ENCODE measurements at regions not wholly inside any gene's neighbourhood (a gene's known extent, or its start where the extent isn't known, plus 50 kb on each side); places are given as distances from the start of the nearest gene placed in this dataset.

- H3K27ac ChIP-seq: peak overlapping the region; percentile 47 to 78; a peak in 5 of 6 replicates
- TF ChIP-seq ZFP36 (IDR thresholded peaks at IDR 0.05; ENCODE audit: borderline replicate concordance, partially characterized antibody) (no peak), PHF8 (IDR thresholded peaks at IDR 0.05; ENCODE audit: borderline replicate concordance, low read depth) (no peak), POLR2A (IDR thresholded peaks at IDR 0.05; ENCODE audit: low read length) (no peak), JUNB (IDR thresholded peaks at IDR 0.05) (no peak), JUN (IDR thresholded peaks at IDR 0.05) (no peak), HDAC2 (IDR thresholded peaks at IDR 0.05) (no peak), HOXB13 (CRISPR knock-in tag; IDR thresholded peaks at IDR 0.05; ENCODE audit: low read depth) (no peak), NR3C1 (IDR thresholded peaks at IDR 0.05) (no peak), MYC (IDR thresholded peaks at IDR 0.05; ENCODE audit: borderline replicate concordance, low read length) (no peak), ZC3H11A (IDR thresholded peaks at IDR 0.05) (no peak), CBX2 (IDR thresholded peaks at IDR 0.05; ENCODE audit: borderline replicate concordance, low read depth) (no peak), FOSL2 (IDR thresholded peaks at IDR 0.05) (no peak), FOSL2 (CRISPR knock-in tag; IDR thresholded peaks at IDR 0.05) (no peak), FOSB (CRISPR knock-in tag; IDR thresholded peaks at IDR 0.05) (no peak)
- TF ChIP-seq, protein P1, sequence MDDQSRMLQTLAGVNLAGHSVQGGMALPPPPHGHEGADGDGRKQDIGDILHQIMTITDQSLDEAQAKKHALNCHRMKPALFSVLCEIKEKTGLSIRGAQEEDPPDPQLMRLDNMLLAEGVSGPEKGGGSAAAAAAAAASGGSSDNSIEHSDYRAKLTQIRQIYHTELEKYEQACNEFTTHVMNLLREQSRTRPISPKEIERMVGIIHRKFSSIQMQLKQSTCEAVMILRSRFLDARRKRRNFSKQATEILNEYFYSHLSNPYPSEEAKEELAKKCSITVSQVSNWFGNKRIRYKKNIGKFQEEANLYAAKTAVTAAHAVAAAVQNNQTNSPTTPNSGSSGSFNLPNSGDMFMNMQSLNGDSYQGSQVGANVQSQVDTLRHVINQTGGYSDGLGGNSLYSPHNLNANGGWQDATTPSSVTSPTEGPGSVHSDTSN (IDR thresholded peaks at IDR 0.05): no peak
- TF ChIP-seq, protein P2, sequence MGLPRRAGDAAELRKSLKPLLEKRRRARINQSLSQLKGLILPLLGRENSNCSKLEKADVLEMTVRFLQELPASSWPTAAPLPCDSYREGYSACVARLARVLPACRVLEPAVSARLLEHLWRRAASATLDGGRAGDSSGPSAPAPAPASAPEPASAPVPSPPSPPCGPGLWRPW (IDR thresholded peaks at IDR 0.05): no peak
- ATAC-seq: no peak
- ChIA-PET POLR2A (no interaction called here), CTCF (interaction anchor here (0.8 to 1.0 kb wide), 3 partner anchors 9 to 289 kb away, joined by 3 to 5 read pairs (median 4); no protein-coding TSS in a partner anchor)
- H3K4me1 ChIP-seq: peaks cover 49% of the 10 kb centered on the region
- peaks cover 5% of the 10 kb centered on the region; the same call in 1 of the 3 replicates for H3K9me3 ChIP-seq
- FAIRE-seq: no peak
- peak overlapping the region; percentile 51; the same call in 2 of the 3 replicates for H3K4me2 ChIP-seq
- 84% methylated on average over 11 of the region's 11 CpGs for WGBS (ENCODE audit: missing lambda C conversion rate)
- H3K4me3 ChIP-seq: no peak overlapping the region
- DNase-seq (ENCODE audit: low read depth in 1 of 2, low spot score in 1 of 2): no peak
These were observed 111.9 kb upstream of the ARHGAP5 start for GRCh38 chr14:31965071-31965734.

- Histone ChIP-seq H3K4me3 (no peak overlapping the region), H3K4me2 (peak overlapping the region; percentile 51), H3K27ac (peak overlapping the region; percentile 47 to 78), H3K9me3 (peaks cover 4% of the 10 kb centered on the region; the same call in 1 of the 3 replicates), H3K4me1 (peaks cover 49% of the 10 kb centered on the region)
- DNase-seq (ENCODE audit: low read depth in 1 of 2, low spot score in 1 of 2) (peak in 1 of 2 experiments; percentile 44), FAIRE-seq (no peak), ATAC-seq (peak in 1 of 2 experiments; percentile 60; a peak in 3 of 6 replicates)
- WGBS (ENCODE audit: missing lambda C conversion rate): 46% methylated on average over 9 of the region's 9 CpGs
- TF ChIP-seq FOSL2 (IDR thresholded peaks at IDR 0.05) (no peak), FOSL2 (CRISPR knock-in tag; IDR thresholded peaks at IDR 0.05) (no peak)
- TF ChIP-seq, protein P3, sequence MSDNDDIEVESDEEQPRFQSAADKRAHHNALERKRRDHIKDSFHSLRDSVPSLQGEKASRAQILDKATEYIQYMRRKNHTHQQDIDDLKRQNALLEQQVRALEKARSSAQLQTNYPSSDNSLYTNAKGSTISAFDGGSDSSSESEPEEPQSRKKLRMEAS (IDR thresholded peaks at IDR 0.05): peak; percentile 22; the same call in 1 of the 2 replicates
- CTCF ChIA-PET: interaction anchor here (0.8 to 1.0 kb wide), 3 partner anchors 10 to 289 kb away, joined by 3 to 5 read pairs (median 4); no protein-coding TSS in a partner anchor
- POLR2A ChIA-PET: no interaction called here
These were observed 111.1 kb upstream of the ARHGAP5 start for GRCh38 chr14:31965735-31966598.

- ChIA-PET CTCF (interaction anchor here (2.5 kb wide), 1 partner anchor 41 kb away, joined by 11 read pairs; no protein-coding TSS in a partner anchor), POLR2A (interaction anchor here (2.1 kb wide), 1 partner anchor 16 kb away, joined by 7 read pairs; no protein-coding TSS in a partner anchor)
- H3K4me3 ChIP-seq: no peak overlapping the region
- 86% methylated on average over 6 of the region's 6 CpGs for WGBS (ENCODE audit: missing lambda C conversion rate)
- DNase-seq (ENCODE audit: low read depth in 1 of 2, low spot score in 1 of 2) (no peak), ATAC-seq (peak; percentile 10 to 11; a peak in 1 of 6 replicates), FAIRE-seq (no peak)
- H3K27ac ChIP-seq: peak overlapping the region; percentile 77 to 78
- peak overlapping the region; percentile 51 for H3K4me2 ChIP-seq
- TF ChIP-seq TFCP2L1 (CRISPR knock-in tag; IDR thresholded peaks at IDR 0.05) (no peak), BHLHE40 (IDR thresholded peaks at IDR 0.05; ENCODE audit: low read depth, low read length) (no peak), NFE2L2 (conservative IDR thresholded peaks at IDR 0.05; ENCODE audit: low read length) (no peak), JUN (IDR thresholded peaks at IDR 0.05) (no peak), HMGXB4 (CRISPR knock-in tag; IDR thresholded peaks at IDR 0.05; ENCODE audit: borderline replicate concordance) (no peak), CHD4 (IDR thresholded peaks at IDR 0.05; ENCODE audit: borderline replicate concordance) (no peak), EHF (CRISPR knock-in tag; IDR thresholded peaks at IDR 0.05) (no peak), CBX2 (IDR thresholded peaks at IDR 0.05; ENCODE audit: borderline replicate concordance, low read depth) (no peak), ZC3H11A (IDR thresholded peaks at IDR 0.05) (no peak), TP53 (CRISPR knock-in tag; IDR thresholded peaks at IDR 0.05) (no peak)
- H3K9me3 ChIP-seq: peaks cover 4% of the 10 kb centered on the region; the same call in 1 of the 3 replicates
- H3K4me1 ChIP-seq: peaks cover 49% of the 10 kb centered on the region
These were observed 110.0 kb upstream of the ARHGAP5 start for GRCh38 chr14:31966896-31967668.
